NCI-H1048 (cell line): ENCODE measurements at regions not wholly inside any gene's neighbourhood (a gene's known extent, or its start where the extent isn't known, plus 50 kb on each side); places are given as distances from the start of the nearest gene placed in this dataset.

ENCODE experiments used
- DNase-seq: peaks from one replicate; lab custom pipeline; 2025; lab: John Stamatoyannopoulos, UW

DNA sequence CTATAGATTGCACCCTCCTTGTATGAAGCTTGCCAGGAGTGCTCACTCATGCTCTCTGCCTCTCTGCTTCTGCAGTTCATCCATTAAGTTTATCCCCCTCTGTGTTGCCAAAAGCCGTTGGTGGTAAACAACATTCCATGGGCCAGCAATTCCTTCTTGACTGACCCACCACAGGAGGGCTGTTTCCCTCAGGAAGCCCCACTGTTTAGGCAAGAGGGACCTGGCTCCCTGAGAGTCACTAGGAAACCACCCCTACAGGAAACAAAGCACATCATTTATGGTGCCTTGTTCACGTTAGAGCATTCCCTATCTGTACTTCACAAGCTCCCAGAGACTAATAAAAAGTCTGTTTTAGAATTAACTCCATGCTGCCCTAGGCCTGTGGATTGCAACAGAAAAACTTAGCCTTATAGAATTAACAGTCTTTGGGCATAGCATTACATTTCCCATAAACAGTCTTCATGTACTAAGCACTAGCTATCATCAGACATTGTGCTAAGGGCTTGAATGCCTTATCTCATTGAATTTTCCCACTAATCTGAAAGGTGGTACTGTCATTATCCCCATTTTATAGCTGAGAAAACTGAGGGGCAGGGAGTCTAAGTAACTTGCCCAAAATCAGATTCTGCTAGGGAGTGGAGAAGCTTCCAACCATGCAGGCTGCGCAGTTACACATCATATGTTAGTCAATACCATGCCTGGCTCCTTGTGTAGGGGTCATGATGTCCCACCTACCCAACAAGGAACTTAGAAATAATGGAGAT is 149.9 kb downstream of the SHQ1 start:
- DNase-seq, result no peak

DNA sequence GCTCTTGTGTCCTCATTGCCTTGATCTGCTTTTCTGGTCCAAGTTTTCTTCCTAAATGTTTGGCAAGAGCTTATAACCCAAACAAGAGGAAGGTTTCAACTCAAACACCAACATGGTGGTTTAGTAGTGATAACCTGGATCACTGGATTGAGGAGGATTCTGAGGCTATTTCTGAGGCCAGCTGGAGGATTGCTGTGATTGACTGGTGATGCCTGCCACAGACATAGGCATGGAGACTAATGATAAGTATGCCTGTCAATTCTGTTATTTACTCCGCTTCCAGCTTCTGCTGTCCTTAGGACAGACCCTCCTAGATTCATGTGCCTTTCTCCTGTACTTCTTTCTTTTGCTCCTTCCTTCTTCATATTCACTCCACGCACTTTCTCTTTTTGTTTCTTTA is 150.5 kb downstream of the SHQ1 start:
- DNase-seq, result no peak

GRCh38 chr3:72696815-72697214 is 151.4 kb downstream of the SHQ1 start:
- no peak for DNase-seq

DNA sequence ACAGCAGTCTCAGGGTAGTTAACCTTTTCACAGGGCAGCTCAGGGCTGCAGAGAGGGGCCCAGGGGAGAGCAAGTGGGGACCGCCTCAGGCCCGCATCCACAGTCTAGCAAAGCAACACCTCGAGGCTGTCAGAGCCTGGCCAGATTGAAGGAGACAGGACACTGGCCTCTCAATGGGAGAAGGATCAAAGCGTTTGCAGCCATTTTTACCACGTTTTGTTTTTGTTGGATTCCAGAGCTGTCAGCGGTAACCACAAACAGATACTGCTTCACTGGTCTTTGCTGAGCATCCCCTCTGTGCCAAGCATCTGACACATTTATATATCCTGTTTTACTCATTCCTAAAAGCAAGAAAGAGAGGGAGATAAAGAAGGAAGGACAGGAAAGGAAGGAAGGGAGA is 153.8 kb downstream of the SHQ1 start:
- no peak for DNase-seq

- DNase-seq, result no peak
Observed at GRCh38 chr3:72692990-72693389, 155.3 kb downstream of the SHQ1 start.

DNA sequence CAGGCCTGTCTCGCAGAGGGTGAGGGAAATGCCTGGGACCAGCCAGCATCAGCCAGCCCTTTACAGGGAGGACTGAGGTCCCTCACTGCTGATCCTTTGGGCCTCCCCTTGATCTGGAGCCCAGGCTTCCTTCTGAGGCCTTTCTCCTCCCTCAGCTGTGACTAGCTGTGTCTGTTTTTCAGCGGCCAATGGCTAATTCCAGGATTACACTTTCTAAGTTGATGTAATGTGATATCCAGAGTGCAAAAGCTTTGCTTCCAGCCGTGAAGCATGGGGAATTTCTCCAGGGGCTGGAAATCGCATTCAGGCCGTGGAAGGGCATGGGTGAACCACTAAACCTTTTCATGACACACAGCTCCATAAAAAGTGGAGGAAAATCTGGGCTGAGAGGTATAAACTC is 157.6 kb downstream of the SHQ1 start:
- DNase-seq, result no peak

DNA sequence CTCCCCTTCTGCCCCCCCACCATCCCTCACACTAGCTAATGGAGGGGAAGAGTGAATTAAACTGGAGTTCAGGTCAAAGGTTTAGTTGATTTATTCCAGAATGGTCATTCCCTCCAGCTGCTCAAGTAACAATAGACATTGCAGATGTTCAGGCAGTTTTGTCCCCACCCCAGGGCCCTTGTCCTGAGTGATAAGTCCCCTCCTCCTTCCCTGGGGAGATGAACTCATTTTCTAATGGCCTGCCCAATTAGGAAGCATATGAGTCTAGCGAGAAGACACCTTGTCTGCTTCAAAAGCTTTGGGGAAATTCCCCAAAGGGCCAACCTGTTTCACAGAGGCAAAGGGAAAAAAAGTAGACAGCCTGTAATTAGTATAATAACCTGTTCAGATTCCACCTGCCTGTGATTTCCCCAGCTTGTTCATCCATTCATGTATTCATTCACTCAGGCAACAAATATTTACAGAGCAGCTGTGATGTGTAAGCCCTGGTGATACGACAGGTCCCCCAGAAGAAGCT is 165.3 kb downstream of the SHQ1 start:
- no peak for DNase-seq

DNA sequence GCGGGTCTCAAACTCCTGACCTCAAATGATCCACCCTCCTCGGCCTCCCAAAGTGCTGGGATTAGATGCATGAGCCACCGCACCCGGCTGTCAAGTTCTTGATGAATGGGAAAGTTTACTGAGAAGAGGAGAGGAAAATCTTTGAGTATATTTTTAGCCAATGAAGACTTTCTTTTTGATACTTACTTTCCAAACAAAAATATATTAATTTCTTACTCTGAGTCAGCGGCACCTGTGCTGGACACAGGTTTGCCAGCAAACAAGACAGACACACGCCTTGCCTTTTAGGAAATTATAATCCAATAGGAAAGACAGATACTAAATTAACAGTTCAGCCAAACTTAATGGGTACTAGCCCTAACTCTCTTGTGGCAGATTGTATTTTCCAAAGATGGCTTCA is 166.6 kb downstream of the SHQ1 start:
- DNase-seq, result no peak

GRCh38 chr3:72680766-72681165 is 167.5 kb downstream of the SHQ1 start:
- DNase-seq, result no peak

GRCh38 chr3:72679540-72680198 is 168.6 kb downstream of the SHQ1 start:
- no peak for DNase-seq

DNA sequence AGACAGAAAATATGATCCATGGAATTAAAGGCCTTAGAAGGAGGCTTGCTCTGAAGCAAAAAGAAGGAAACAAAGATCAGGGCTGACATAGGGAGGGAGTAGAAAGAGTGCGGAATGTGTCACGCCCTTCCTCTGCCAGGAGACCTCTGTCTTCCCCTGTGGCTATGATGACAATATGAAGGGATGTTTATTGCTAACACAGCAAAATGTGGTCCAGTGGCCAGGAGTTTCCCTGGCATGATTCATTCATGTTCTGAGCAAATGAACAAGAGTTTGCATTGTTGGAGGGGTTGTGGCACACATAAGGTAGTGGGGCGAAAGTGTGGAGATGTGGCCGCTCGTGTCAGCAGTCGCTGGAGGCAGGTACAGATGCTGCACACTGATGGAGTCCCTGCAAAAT is 169.4 kb downstream of the SHQ1 start:
- no peak for DNase-seq

GRCh38 chr3:72678380-72678779 is 169.9 kb downstream of the SHQ1 start:
- DNase-seq, result no peak

DNA sequence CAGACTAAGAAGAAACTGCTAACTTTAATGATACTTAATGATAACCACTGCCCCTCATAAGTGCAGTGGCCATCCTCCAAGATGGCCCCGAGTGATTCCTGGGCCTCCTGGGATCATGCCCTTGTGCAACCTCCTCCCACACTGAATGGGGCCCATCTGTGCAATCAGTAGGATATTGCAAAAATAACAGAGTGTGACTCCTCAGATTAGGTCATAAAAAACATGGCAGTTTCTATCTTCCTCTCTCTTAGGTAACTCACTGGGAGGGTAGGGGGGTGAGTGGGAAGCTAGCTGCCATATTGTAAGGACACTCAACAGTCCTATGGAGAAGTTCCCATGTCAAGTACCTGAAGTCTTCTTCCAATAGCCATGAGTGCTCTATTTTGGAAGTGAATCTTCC is 173.0 kb downstream of the SHQ1 start:
- no peak for DNase-seq

- no peak for DNase-seq
Observed at GRCh38 chr3:72673011-72673771, 175.1 kb downstream of the SHQ1 start.

- no peak for DNase-seq
Observed at GRCh38 chr3:72669224-72669623, 179.0 kb downstream of the SHQ1 start.

DNA sequence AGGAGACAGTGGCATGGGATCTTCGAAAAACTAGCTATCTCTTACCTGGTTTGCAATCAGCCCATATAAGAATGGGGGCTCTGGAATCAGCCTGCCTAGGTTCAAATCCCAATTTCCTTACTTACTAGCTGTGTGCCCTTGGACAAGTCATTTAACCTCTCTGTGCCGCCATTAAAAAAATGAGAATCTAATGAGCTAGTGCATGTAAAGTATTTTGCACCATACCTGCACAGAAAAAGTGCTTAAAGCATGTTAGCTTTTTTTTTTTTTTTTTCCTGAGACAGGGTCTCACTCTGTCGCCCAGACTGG is 181.8 kb downstream of the SHQ1 start:
- no peak for DNase-seq

DNA sequence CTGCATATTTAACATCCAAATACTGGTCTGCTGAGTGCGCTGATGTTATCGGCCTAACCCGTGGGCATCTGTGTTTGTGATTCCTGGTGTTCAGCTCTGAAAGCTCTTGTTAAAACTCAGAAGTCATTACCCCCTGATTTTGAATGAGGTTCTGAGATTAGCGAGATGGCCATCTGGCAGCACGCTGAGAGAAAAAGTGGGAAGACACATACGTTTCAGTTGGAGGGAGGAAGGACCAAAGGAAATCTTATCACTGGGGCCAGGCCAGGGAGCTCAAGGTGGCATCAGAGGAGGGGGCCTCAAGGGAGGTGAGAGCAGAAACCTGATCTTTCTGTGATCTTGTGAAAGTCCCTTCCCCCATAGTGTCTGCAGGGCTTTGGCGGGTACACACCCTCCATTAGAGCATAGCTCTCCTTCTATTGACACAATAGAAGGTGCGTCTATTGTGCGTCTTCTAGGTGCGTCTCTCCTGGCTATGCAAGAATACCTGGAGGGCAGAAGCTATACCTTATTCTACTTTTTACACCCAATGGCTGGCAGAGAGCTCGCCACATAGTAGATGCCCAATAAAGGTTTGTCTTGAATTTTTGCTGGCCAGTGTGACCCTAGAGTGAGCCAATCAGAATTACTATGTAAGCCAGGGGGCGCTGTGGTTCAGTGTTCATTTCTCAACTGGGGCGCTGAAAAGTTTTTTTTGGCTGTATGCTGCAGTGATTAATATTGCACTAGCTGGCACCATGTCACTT is 182.4 kb downstream of the SHQ1 start:
- DNase-seq, result no peak

GRCh38 chr3:72665103-72665502 is 183.1 kb downstream of the SHQ1 start:
- no peak for DNase-seq

- DNase-seq, result no peak
Observed at GRCh38 chr3:72664184-72664975, 183.9 kb downstream of the SHQ1 start.

DNA sequence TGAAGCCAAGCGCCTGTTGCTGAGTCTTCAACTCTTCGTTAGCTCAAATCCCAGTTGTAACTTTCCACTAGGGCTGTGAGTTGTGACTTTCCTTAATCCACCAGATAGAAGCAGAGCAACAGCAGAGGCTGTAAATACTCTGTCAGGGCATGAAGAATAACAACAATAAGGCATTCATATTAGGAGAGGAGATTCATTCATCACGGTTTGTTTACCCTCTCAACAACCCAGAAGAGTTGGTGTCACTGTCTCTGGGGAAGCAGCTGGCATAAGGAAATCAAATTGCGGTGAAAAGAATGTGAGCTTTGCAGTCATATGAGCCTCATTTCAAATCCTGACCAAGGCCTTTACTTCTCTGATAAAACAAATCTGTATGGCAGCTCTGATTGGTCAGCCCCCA is 184.8 kb downstream of the SHQ1 start:
- no peak for DNase-seq

DNA sequence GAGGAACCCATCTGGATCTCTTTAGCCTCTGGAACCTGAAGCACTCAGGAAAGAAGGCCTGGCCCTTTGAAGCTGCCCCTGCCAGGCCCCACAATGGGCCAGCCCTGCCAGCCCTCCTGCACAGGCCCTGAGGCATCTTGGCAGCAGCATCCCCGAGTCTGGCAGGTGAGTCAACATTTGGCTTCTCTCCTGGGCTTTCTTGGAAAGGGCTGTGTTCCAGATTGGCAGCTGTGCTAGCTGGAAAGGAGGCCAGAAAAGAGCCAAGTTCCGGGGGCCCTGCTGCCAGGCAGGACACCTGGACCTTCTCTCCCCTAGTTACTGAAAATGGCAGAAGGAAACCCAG is 187.2 kb downstream of the SHQ1 start:
- DNase-seq, result no peak
